GM12878 (cell line): ENCODE measurements at regions not wholly inside any gene's neighbourhood (a gene's known extent, or its start where the extent isn't known, plus 50 kb on each side); places are given as distances from the start of the nearest gene placed in this dataset.

Experiments used
- ATAC-seq: fragments of 200-7000 bp; cut with Tn5 transposase; 3 replicates; pipeline ENCODE4 v1.9.1; 2020; ENCODE audit warnings: mild to moderate bottlenecking, moderate library complexity
- BruUV-seq: library from RNA; stranded (reverse); fragments of 400-500 nt; replicated peaks from 2 replicates; lab custom pipeline; 2021; lab: Mats Ljungman, UMichigan
- CTCF ChIA-PET: fragments of 300-600 bp; sonication (Branson Sonifier 250); formaldehyde crosslinking; extraction: SDS; loops from one replicate; lab custom pipeline; 2021; ENCODE audit warnings: inconsistent platforms; lab: Yijun Ruan, JAX
- POLR2A ChIA-PET: fragments of 350-600 bp; formaldehyde crosslinking; extraction: SDS; loops from one replicate; lab custom pipeline; 2021; ENCODE audit warnings: inconsistent platforms; lab: Charles Lee
- RAD21 ChIA-PET: fragments of 300-600 bp; sonication (Branson Sonifier 250); formaldehyde crosslinking; loops from one replicate; lab custom pipeline; 2023; ENCODE audit warnings: antibody characterized with exemption; ENCODE audit not compliant: unreplicated experiment; lab: Charles Lee
- SMC1A ChIA-PET: fragments of 300-600 bp; sonication (Branson Sonifier 250); formaldehyde crosslinking; loops from one replicate; lab custom pipeline; 2023; ENCODE audit not compliant: unreplicated experiment, uncharacterized antibody; lab: Charles Lee
- DNase-seq: peaks from one replicate; pipeline ENCODE4 v3.0.0-alpha.2; 2011; ENCODE audit warnings: low read depth, low spot score
- FAIRE-seq: peaks from 3 replicates; lab custom pipeline; 2011; peaks lifted over from hg19 to GRCh38; lab: Jason Lieb, UNC
- H2AFZ ChIP-seq: 2 replicates; pipeline ENCODE4 v1.6.0; 2011; ENCODE audit warnings: low read depth, low read length, control low read depth; ENCODE audit not compliant: control insufficient read depth
- H3K27ac ChIP-seq: 2 replicates; pipeline ENCODE4 v1.5.1; 2011; ENCODE audit warnings: control low read depth; ENCODE audit not compliant: control insufficient read depth, insufficient read depth
- H3K27me3 ChIP-seq, 2 experiments: replicated peaks in 1 of 2; 2 replicates each; pipeline versions ENCODE4 v1.6.0 to v1.6.1; 2011; ENCODE audit warnings: low read length in 1 of 2; ENCODE audit not compliant: control insufficient read depth in 2 of 2, insufficient read depth in 2 of 2
- H3K36me3 ChIP-seq, 2 experiments: 2 replicates each; pipeline ENCODE4 v1.5.1; 2011; ENCODE audit warnings: low read length in 1 of 2; ENCODE audit not compliant: control insufficient read depth in 2 of 2, insufficient read depth in 2 of 2
- H3K4me1 ChIP-seq: 2 replicates; pipeline ENCODE4 v1.6.1; 2011; ENCODE audit warnings: mild to moderate bottlenecking, low read length, moderate library complexity, mixed read lengths; ENCODE audit not compliant: control insufficient read depth, insufficient read depth
- H3K4me2 ChIP-seq: 2 replicates; pipeline ENCODE4 v1.6.0; 2011; ENCODE audit warnings: control low read depth; ENCODE audit not compliant: control insufficient read depth, insufficient read depth
- H3K4me3 ChIP-seq: fragments of 200-600 bp; sonication (generic); 2 replicates; pipeline ENCODE4 v1.5.1; 2016
- H3K79me2 ChIP-seq: 2 replicates; pipeline ENCODE4 v1.6.0; 2011; ENCODE audit warnings: low read length; ENCODE audit not compliant: control insufficient read depth, insufficient read depth
- H3K9ac ChIP-seq: 2 replicates; pipeline ENCODE4 v1.8.0; 2011; ENCODE audit warnings: low read length, control low read depth, mixed read lengths; ENCODE audit not compliant: control insufficient read depth, insufficient read depth
- H3K9me3 ChIP-seq: replicated peaks from 3 replicates; pipeline ENCODE4 v1.5.1; 2011; ENCODE audit warnings: mild to moderate bottlenecking, low read length; ENCODE audit not compliant: control insufficient read depth, insufficient read depth
- H4K20me1 ChIP-seq: 2 replicates; pipeline ENCODE4 v1.6.0; 2011; ENCODE audit not compliant: control insufficient read depth, insufficient read depth
- CREM ChIP-seq: IDR thresholded peaks from 2 replicates; pipeline ENCODE4 v1.6.1; 2014; ENCODE audit warnings: antibody characterized with exemption, low read depth
- JUND ChIP-seq: IDR thresholded peaks from 2 replicates; pipeline ENCODE4 v1.6.1; 2012; ENCODE audit warnings: low read depth, mild to moderate bottlenecking, low read length, improper control_type of control experiment, moderate library complexity
- KDM1A ChIP-seq: fragments of 200-600 bp; sonication (generic); IDR thresholded peaks from 2 replicates; pipeline ENCODE4 v1.6.1; 2016; ENCODE audit warnings: borderline replicate concordance
- MXI1 ChIP-seq: fragments of 150-350 bp; IDR thresholded peaks from 2 replicates; pipeline ENCODE4 v1.6.1; 2011; ENCODE audit warnings: low read depth, mild to moderate bottlenecking, inconsistent platforms, low read length, improper control_type of control experiment
- NFYA ChIP-seq: IDR thresholded peaks from 2 replicates; pipeline ENCODE4 v1.6.1; 2011; ENCODE audit warnings: low read depth, mild to moderate bottlenecking, low read length, improper control_type of control experiment, borderline replicate concordance
- NR2C1 ChIP-seq: fragments of 450-650 bp; IDR thresholded peaks from 2 replicates; pipeline ENCODE4 v1.6.1; 2017; ENCODE audit warnings: antibody characterized with exemption, mild to moderate bottlenecking, moderate library complexity
- POLR2A ChIP-seq: IDR thresholded peaks from 2 replicates; pipeline ENCODE4 v1.6.1; 2011; ENCODE audit warnings: low read depth, mild to moderate bottlenecking, low read length
- POU2F2 ChIP-seq: IDR thresholded peaks from 3 replicates; pipeline ENCODE4 v1.6.1; 2011; ENCODE audit warnings: low read depth, mild to moderate bottlenecking, low read length, borderline replicate concordance
- RAD21 ChIP-seq: IDR thresholded peaks from 2 replicates; pipeline ENCODE4 v1.6.1; 2011; ENCODE audit warnings: mild to moderate bottlenecking, low read depth, low read length, moderate library complexity; ENCODE audit not compliant: insufficient read depth
- RFX5 ChIP-seq: IDR thresholded peaks from 2 replicates; pipeline ENCODE4 v1.6.1; 2011; ENCODE audit warnings: low read depth, low read length, improper control_type of control experiment
- SMARCA5 ChIP-seq: fragments of 450-650 bp; IDR thresholded peaks from 2 replicates; pipeline ENCODE4 v1.6.1; 2017; ENCODE audit warnings: mild to moderate bottlenecking
- STAT1 ChIP-seq: fragments of 450-650 bp; conservative IDR thresholded peaks from 2 replicates; pipeline ENCODE4 v1.6.1; 2014; ENCODE audit warnings: antibody characterized with exemption, mild to moderate bottlenecking
- TCF12 ChIP-seq: IDR thresholded peaks from 2 replicates; pipeline ENCODE4 v1.6.1; 2011; ENCODE audit warnings: low read depth, mild to moderate bottlenecking, low read length
- WRNIP1 ChIP-seq: IDR thresholded peaks from 2 replicates; pipeline ENCODE4 v1.6.1; 2011; ENCODE audit warnings: low read depth, low read length, improper control_type of control experiment, borderline replicate concordance
- ZNF217 ChIP-seq: fragments of 450-650 bp; IDR thresholded peaks from 2 replicates; pipeline ENCODE4 v1.6.1; 2017; ENCODE audit warnings: antibody characterized with exemption, mild to moderate bottlenecking
- WGBS: methylation state at CpG from one replicate; pipeline ENCODE4 v1.1.6; 2016; ENCODE audit warnings: low lambda C conversion rate; ENCODE audit not compliant: insufficient replicate concordance, insufficient coverage; ENCODE audit errors: missing lambda C conversion rate; 5-methylcytosine and 5-hydroxymethylcytosine counted together
- in situ Hi-C: fragments of 300-500 bp; cut with MboI; formaldehyde crosslinking; loops from 9 replicates; pipeline ENCODE4 v1.14.3; 2018; ENCODE audit warnings: mixed read lengths
- intact Hi-C: fragments of 100-400 bp; cut with micrococcal nuclease; formaldehyde crosslinking; loops from one replicate; pipeline ENCODE4 v1.14.2; 2022; ENCODE audit not compliant: unreplicated experiment
- TF ChIP-seq, protein P1 (sequence below): IDR thresholded peaks from 2 replicates; pipeline ENCODE4 v1.6.1; 2012; ENCODE audit warnings: mild to moderate bottlenecking, low read depth, low read length

DNA sequence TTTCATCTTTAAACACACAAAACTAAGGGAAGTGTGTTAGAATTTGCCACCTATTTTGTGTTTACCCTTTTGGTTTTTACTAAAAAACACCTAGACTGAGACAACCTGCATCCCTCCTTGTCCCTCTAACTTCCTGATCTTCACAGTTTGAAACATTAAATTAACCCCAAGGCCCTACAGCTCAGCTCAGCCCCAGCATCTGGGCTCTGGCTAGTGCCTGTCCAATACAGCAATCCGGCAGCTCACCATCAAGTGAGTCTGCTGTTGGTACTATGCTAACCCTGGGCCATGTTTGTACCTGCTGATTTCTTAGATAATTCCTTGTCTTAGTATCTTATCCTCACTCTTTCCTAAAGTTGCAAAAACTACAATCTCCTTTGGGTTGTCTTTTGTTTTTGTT, 162.4 kb downstream of the DSEL start:
- in situ Hi-C loops = no loop called here

DNA sequence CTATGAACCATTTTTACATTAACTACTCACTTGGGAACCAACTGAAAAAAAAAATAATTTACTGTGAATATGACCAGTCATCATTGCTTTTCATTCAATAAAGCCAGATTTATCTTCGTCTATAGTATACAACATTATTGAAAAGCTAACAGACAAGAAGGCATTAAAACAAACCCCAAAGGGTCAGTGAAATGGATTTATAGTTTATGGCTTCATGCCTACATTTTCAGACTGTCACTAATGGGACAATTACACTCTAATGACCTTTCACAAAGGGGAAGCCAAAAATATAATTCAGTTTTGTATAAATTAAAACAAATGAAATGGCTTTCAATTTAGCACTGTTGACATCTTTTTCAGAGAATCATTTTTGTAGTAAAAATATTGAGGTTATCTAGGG, 169.1 kb downstream of the DSEL start:
- intact Hi-C loops = no loop called here
- Histone ChIP-seq H3K9me3 (no peaks in the 10 kb centered on the region), H3K4me3 (no peak overlapping the region), H3K9ac (no peak overlapping the region), H4K20me1 (no peaks in the 10 kb centered on the region), H3K27me3 (no peaks in the 10 kb centered on the region; a peak in 1 of 4 replicates), H2AFZ (no peak overlapping the region), H3K27ac (no peak overlapping the region), H3K79me2 (no peaks in the 10 kb centered on the region), H3K4me1 (no peaks in the 10 kb centered on the region), H3K4me2 (no peak overlapping the region), H3K36me3 (no peaks in the 10 kb centered on the region)
- ChIA-PET POLR2A (no interaction called here), SMC1A (no interaction called here), CTCF (no interaction called here), RAD21 (no interaction called here)
- 0% methylated on average over 1 of the region's 1 CpG for WGBS
- ATAC-seq (no peak), FAIRE-seq (no peak), DNase-seq (no peak)
- no TSS peak for BruUV-seq
- in situ Hi-C loops = no loop called here
- TF ChIP-seq CREM = no peak
- no peak for TF ChIP-seq TCF12
- TF ChIP-seq RFX5 = no peak
- no peak for TF ChIP-seq JUND
- no peak for TF ChIP-seq ZNF217
- TF ChIP-seq POLR2A = no peak
- no peak for TF ChIP-seq WRNIP1
- no peak for TF ChIP-seq POU2F2
- no peak for TF ChIP-seq STAT1
- TF ChIP-seq RAD21 = no peak
- TF ChIP-seq NR2C1 = no peak
- TF ChIP-seq NFYA = no peak
- TF ChIP-seq, protein P1, sequence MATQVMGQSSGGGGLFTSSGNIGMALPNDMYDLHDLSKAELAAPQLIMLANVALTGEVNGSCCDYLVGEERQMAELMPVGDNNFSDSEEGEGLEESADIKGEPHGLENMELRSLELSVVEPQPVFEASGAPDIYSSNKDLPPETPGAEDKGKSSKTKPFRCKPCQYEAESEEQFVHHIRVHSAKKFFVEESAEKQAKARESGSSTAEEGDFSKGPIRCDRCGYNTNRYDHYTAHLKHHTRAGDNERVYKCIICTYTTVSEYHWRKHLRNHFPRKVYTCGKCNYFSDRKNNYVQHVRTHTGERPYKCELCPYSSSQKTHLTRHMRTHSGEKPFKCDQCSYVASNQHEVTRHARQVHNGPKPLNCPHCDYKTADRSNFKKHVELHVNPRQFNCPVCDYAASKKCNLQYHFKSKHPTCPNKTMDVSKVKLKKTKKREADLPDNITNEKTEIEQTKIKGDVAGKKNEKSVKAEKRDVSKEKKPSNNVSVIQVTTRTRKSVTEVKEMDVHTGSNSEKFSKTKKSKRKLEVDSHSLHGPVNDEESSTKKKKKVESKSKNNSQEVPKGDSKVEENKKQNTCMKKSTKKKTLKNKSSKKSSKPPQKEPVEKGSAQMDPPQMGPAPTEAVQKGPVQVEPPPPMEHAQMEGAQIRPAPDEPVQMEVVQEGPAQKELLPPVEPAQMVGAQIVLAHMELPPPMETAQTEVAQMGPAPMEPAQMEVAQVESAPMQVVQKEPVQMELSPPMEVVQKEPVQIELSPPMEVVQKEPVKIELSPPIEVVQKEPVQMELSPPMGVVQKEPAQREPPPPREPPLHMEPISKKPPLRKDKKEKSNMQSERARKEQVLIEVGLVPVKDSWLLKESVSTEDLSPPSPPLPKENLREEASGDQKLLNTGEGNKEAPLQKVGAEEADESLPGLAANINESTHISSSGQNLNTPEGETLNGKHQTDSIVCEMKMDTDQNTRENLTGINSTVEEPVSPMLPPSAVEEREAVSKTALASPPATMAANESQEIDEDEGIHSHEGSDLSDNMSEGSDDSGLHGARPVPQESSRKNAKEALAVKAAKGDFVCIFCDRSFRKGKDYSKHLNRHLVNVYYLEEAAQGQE = no peak
- no peak for TF ChIP-seq MXI1
- TF ChIP-seq KDM1A = no peak

More for the DNA sequence above, 162.4 kb downstream of the DSEL start:
- BruUV-seq = no TSS peak
- FAIRE-seq (no peak), ATAC-seq (no peak), DNase-seq (no peak)
- intact Hi-C loops = no loop called here
- Histone ChIP-seq H3K9ac (no peak overlapping the region), H3K4me2 (no peak overlapping the region), H4K20me1 (no peaks in the 10 kb centered on the region), H3K36me3 (no peaks in the 10 kb centered on the region), H2AFZ (no peak overlapping the region), H3K4me1 (no peaks in the 10 kb centered on the region), H3K79me2 (no peaks in the 10 kb centered on the region), H3K4me3 (no peak overlapping the region), H3K27me3 (no peaks in the 10 kb centered on the region; a peak in 1 of 4 replicates), H3K9me3 (no peaks in the 10 kb centered on the region), H3K27ac (no peak overlapping the region)
- ChIA-PET CTCF (no interaction called here), RAD21 (no interaction called here), SMC1A (no interaction called here), POLR2A (no interaction called here)
- TF ChIP-seq SMARCA5 = no peak
- WGBS = 0% methylated on average over 1 of the region's 1 CpG
